ENCODE measurements at regions not wholly inside any gene's neighbourhood (a gene's known extent, or its start where the extent isn't known, plus 50 kb on each side); places are given as distances from the start of the nearest gene placed in this dataset.

DNA sequence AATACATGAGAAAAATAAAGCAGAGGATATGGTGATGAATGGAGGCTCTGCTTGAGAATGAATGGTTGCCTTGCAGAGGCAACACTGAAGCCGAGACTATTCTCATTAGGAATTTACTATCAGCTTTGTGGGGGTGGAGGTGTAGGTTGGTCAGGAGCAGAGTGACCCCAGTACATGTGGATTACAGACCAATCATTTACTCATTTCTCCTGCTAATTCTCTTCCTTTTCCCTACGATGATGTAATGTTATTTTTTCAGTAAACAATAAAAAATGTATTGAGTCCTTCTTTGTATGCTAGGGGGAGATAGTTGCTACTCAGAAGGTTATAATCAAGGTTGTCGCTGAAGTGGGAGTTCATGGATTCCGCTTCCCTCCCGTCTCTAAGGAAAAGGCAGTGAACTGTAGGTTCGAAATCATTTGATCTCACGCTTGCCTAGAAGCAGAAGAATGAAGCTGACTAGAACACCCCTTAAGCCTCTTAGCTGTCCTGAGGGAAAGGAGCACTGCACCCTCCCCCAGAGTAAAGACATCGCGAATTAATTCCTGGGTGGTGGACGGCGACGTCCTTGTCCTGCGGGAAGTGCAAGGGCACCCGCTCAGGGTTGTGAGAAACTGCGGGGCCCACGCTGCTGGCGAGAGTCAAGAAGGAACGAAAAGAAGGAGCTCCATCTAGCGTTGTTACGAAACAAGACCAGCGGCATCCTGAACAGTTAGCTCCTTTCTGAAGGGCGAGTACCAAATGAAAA lies 213.2 kb upstream of the PFN2 start:
- Histone ChIP-seq H4K20me1 (ENCODE audit: low read length) (no peaks in the 10 kb centered on the region), H3K27ac (ENCODE audit: low read length) (peak overlapping the region; percentile 33), H3K79me2 (ENCODE audit: low read length) (no peaks in the 10 kb centered on the region), H3F3A (ENCODE audit: low read length, unreplicated experiment) (no peaks in the 10 kb centered on the region), H3K4me2 (ENCODE audit: low read length) (peak overlapping the region; percentile 88), H3K4me3 (ENCODE audit: low read length) (peak overlapping the region; percentile 66), H3K9me2 (replicated peaks; ENCODE audit: low read length) (no peaks in the 10 kb centered on the region), H3K9me3 (ENCODE audit: low read length) (no peaks in the 10 kb centered on the region), H3K27me3 (ENCODE audit: low read length) (no peaks in the 10 kb centered on the region), H2AFZ (ENCODE audit: low read length) (peak overlapping the region; percentile 88), H3K36me3 (ENCODE audit: low read depth, low read length) (no peaks in the 10 kb centered on the region), H3K9ac (ENCODE audit: low read length) (peak overlapping the region; percentile 29), H3K4me1 (ENCODE audit: insufficient read depth, low read length) (peaks cover 16% of the 10 kb centered on the region)
- no peak for TF ChIP-seq EZH2phosphoT487 (IDR thresholded peaks at IDR 0.05; ENCODE audit: borderline replicate concordance, low read length)
- TF ChIP-seq, protein P1, sequence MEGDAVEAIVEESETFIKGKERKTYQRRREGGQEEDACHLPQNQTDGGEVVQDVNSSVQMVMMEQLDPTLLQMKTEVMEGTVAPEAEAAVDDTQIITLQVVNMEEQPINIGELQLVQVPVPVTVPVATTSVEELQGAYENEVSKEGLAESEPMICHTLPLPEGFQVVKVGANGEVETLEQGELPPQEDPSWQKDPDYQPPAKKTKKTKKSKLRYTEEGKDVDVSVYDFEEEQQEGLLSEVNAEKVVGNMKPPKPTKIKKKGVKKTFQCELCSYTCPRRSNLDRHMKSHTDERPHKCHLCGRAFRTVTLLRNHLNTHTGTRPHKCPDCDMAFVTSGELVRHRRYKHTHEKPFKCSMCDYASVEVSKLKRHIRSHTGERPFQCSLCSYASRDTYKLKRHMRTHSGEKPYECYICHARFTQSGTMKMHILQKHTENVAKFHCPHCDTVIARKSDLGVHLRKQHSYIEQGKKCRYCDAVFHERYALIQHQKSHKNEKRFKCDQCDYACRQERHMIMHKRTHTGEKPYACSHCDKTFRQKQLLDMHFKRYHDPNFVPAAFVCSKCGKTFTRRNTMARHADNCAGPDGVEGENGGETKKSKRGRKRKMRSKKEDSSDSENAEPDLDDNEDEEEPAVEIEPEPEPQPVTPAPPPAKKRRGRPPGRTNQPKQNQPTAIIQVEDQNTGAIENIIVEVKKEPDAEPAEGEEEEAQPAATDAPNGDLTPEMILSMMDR (conservative IDR thresholded peaks at IDR 0.05; ENCODE audit: low read depth, low read length), result peak; percentile 92
- intact Hi-C loops (cut with micrococcal nuclease), result loop anchor here (1.0 to 10.0 kb wide), 6 partner anchors 37 to 248 kb away; no protein-coding TSS in a partner anchor
- DNase-seq (peak; percentile 86), ATAC-seq (peak; percentile 95)
- ChIA-PET POLR2A (ENCODE audit: unreplicated experiment) (interaction anchor here (0.5 to 0.7 kb wide), 12 partner anchors 28 to 627 kb away, joined by 3 to 11 read pairs (median 4); no protein-coding TSS in a partner anchor), CTCF (interaction anchor here (0.6 to 1.4 kb wide), 12 partner anchors 34 to 311 kb away, joined by 3 to 57 read pairs (median 3); partner anchors contain the start of gene PFN2)
- BruUV-seq (replicated peaks), result no TSS peak

DNA sequence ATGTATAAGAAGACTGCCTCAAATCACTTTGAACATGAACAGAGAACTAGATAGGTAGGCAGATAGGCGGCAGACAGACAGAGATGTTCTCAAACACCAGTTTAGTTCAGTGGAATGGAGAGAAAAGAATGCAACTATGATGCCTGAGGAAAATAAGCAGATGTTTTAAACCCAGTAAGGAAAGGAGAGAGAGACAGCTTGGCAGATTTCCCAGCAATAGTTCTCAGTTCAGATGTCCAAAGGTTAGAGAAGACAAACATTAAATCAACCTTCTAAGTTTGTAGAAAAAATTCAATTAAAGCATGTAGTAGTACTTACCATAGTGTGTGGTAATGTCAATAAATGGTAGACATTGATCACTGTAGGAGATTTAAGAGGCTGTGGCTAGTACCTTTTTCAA lies 209.6 kb upstream of the PFN2 start:
- ChIA-PET POLR2A (ENCODE audit: unreplicated experiment) (no interaction called here), CTCF (no interaction called here)
- Histone ChIP-seq H3K27ac (ENCODE audit: low read length) (no peak overlapping the region), H3F3A (ENCODE audit: low read length, unreplicated experiment) (no peaks in the 10 kb centered on the region), H3K4me1 (ENCODE audit: insufficient read depth, low read length) (peaks cover 16% of the 10 kb centered on the region), H4K20me1 (ENCODE audit: low read length) (no peaks in the 10 kb centered on the region), H3K9me2 (replicated peaks; ENCODE audit: low read length) (no peaks in the 10 kb centered on the region), H2AFZ (ENCODE audit: low read length) (no peak overlapping the region), H3K9ac (ENCODE audit: low read length) (no peak overlapping the region), H3K9me3 (ENCODE audit: low read length) (no peaks in the 10 kb centered on the region), H3K27me3 (ENCODE audit: low read length) (no peaks in the 10 kb centered on the region), H3K79me2 (ENCODE audit: low read length) (no peaks in the 10 kb centered on the region), H3K4me3 (ENCODE audit: low read length) (no peak overlapping the region), H3K36me3 (ENCODE audit: low read depth, low read length) (no peaks in the 10 kb centered on the region), H3K4me2 (ENCODE audit: low read length) (no peak overlapping the region)
- no peak for ATAC-seq
- DNase-seq, result peak; percentile 19
- intact Hi-C loops (cut with micrococcal nuclease), result loop anchor here (5.0 to 10.0 kb wide), 2 partner anchors 76 to 148 kb away; no protein-coding TSS in a partner anchor
- TF ChIP-seq EZH2 (IDR thresholded peaks at IDR 0.05; ENCODE audit: low read length, unreplicated experiment) (no peak), EZH2phosphoT487 (IDR thresholded peaks at IDR 0.05; ENCODE audit: borderline replicate concordance, low read length) (no peak)
- TF ChIP-seq, protein P1 (conservative IDR thresholded peaks at IDR 0.05; ENCODE audit: low read depth, low read length), result no peak
- no TSS peak for BruUV-seq (replicated peaks)

GRCh38 chr3:150179330-150179729 lies 208.6 kb upstream of the PFN2 start:
- intact Hi-C loops (cut with micrococcal nuclease), result no loop called here
- POLR2A ChIA-PET (ENCODE audit: unreplicated experiment), result no interaction called here
- no peaks in the 10 kb centered on the region for H3K9me3 ChIP-seq (ENCODE audit: low read length)
- H3K36me3 ChIP-seq (ENCODE audit: low read depth, low read length), result no peaks in the 10 kb centered on the region
- H3K4me1 ChIP-seq (ENCODE audit: insufficient read depth, low read length), result peaks cover 9% of the 10 kb centered on the region
- no peak overlapping the region for H2AFZ ChIP-seq (ENCODE audit: low read length)
- no peaks in the 10 kb centered on the region for H3K9me2 ChIP-seq (replicated peaks; ENCODE audit: low read length)
- no peaks in the 10 kb centered on the region for H4K20me1 ChIP-seq (ENCODE audit: low read length)
- CTCF ChIA-PET, result no interaction called here
- H3K79me2 ChIP-seq (ENCODE audit: low read length), result no peaks in the 10 kb centered on the region
- DNase-seq (no peak), ATAC-seq (no peak)
- H3K9ac ChIP-seq (ENCODE audit: low read length), result no peak overlapping the region
- no peak overlapping the region for H3K4me3 ChIP-seq (ENCODE audit: low read length)
- H3K27me3 ChIP-seq (ENCODE audit: low read length), result no peaks in the 10 kb centered on the region
- no peaks in the 10 kb centered on the region for H3F3A ChIP-seq (ENCODE audit: low read length, unreplicated experiment)
- H3K27ac ChIP-seq (ENCODE audit: low read length), result no peak overlapping the region
- no TSS peak for BruUV-seq (replicated peaks)
- TF ChIP-seq EZH2phosphoT487 (IDR thresholded peaks at IDR 0.05; ENCODE audit: borderline replicate concordance, low read length), result no peak
- no peak for TF ChIP-seq EZH2 (IDR thresholded peaks at IDR 0.05; ENCODE audit: low read length, unreplicated experiment)
- TF ChIP-seq, protein P1 (conservative IDR thresholded peaks at IDR 0.05; ENCODE audit: low read depth, low read length), result no peak
- no peak overlapping the region for H3K4me2 ChIP-seq (ENCODE audit: low read length)
